Endothelial cell (in vitro differentiated cells): ENCODE measurements at regions not wholly inside any gene's neighbourhood (a gene's known extent, or its start where the extent isn't known, plus 50 kb on each side); places are given as distances from the start of the nearest gene placed in this dataset.
"Not testable (repeated sequence)": the region's sequence is repeated elsewhere in the genome, so short reads cannot be mapped to it uniquely, and the experiment has no call there.

Source experiments
- DNase-seq: peaks from one replicate; pipeline ENCODE4 v3.0.0; 2021; ENCODE audit warnings: low spot score
- H3K27ac Mint-ChIP-seq: one replicate; pipeline ENCODE4 v1.8.0; 2021; ENCODE audit warnings: mixed read lengths, inconsistent platforms; ENCODE audit not compliant: unreplicated experiment
- H3K27me3 Mint-ChIP-seq: one replicate; pipeline ENCODE4 v1.8.0; 2021; ENCODE audit warnings: mild to moderate bottlenecking, moderate library complexity, mixed read lengths, inconsistent platforms; ENCODE audit not compliant: unreplicated experiment
- H3K36me3 Mint-ChIP-seq: one replicate; pipeline ENCODE4 v1.8.0; 2021; ENCODE audit warnings: mild to moderate bottlenecking, low read depth, mixed read lengths, inconsistent platforms; ENCODE audit not compliant: unreplicated experiment
- H3K4me1 Mint-ChIP-seq: one replicate; pipeline ENCODE4 v1.8.0; 2021; ENCODE audit warnings: mild to moderate bottlenecking, mixed read lengths, inconsistent platforms; ENCODE audit not compliant: unreplicated experiment
- H3K4me3 Mint-ChIP-seq: one replicate; pipeline ENCODE4 v1.8.0; 2021; ENCODE audit warnings: mild to moderate bottlenecking, mixed read lengths, inconsistent platforms; ENCODE audit not compliant: unreplicated experiment
- H3K9me3 Mint-ChIP-seq: one replicate; pipeline ENCODE4 v1.8.0; 2021; ENCODE audit warnings: mixed read lengths, inconsistent platforms; ENCODE audit not compliant: unreplicated experiment
- TF ChIP-seq, protein P1 (sequence below): fragments of 200-600 bp; sonication (generic); IDR thresholded peaks from one replicate; pipeline ENCODE4 v1.5.0; 2021; ENCODE audit warnings: antibody characterized with exemption; ENCODE audit not compliant: unreplicated experiment

DNA sequence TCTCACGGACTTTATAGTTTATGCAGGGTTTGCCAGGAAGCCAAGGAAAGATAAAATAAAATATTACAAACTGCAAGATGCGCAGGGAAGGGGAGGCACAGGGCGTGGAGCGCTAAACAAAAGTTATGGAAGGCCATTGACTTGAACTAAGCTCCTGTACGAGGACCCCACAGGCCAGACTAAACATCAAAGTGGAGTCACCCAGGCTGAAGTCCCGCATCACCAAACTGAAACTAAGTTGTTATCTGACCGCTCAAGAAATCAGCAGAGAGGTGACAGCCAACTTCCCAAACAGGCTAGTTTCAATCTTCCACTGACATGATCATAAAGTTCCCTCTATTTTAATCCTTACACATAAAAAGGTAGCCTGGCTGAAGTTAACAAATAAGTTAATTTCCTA lies 90.5 kb upstream of the YWHAQ start:
- no peak for DNase-seq
- no peak overlapping the region for H3K27ac Mint-ChIP-seq
- TF ChIP-seq, protein P1, sequence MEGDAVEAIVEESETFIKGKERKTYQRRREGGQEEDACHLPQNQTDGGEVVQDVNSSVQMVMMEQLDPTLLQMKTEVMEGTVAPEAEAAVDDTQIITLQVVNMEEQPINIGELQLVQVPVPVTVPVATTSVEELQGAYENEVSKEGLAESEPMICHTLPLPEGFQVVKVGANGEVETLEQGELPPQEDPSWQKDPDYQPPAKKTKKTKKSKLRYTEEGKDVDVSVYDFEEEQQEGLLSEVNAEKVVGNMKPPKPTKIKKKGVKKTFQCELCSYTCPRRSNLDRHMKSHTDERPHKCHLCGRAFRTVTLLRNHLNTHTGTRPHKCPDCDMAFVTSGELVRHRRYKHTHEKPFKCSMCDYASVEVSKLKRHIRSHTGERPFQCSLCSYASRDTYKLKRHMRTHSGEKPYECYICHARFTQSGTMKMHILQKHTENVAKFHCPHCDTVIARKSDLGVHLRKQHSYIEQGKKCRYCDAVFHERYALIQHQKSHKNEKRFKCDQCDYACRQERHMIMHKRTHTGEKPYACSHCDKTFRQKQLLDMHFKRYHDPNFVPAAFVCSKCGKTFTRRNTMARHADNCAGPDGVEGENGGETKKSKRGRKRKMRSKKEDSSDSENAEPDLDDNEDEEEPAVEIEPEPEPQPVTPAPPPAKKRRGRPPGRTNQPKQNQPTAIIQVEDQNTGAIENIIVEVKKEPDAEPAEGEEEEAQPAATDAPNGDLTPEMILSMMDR = no peak
- H3K27me3 Mint-ChIP-seq = no peaks in the 10 kb centered on the region
- H3K4me3 Mint-ChIP-seq = no peak overlapping the region
- no peaks in the 10 kb centered on the region for H3K36me3 Mint-ChIP-seq
- H3K4me1 Mint-ChIP-seq = no peaks in the 10 kb centered on the region
- H3K9me3 Mint-ChIP-seq = no peaks in the 10 kb centered on the region

DNA sequence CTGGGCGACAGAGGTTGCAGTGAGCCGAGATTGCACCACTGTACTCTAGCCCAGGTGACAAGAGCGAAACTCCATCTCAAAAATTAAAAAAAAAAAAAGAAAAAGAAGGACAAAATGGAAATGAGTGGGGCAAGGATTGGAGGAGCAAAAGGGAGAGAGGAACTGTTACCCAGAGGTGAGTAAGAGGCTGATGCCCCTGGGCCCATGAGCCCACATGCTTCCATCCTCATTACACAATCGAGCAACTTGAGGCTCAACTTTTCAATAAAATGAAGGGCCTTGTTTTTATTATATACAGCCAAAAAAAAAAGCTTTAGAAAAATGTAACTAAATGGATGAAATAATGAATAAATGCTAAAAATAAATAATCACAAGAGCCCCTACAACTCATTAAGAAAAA lies 91.7 kb upstream of the YWHAQ start:
- H3K27me3 Mint-ChIP-seq = no peaks in the 10 kb centered on the region
- TF ChIP-seq, protein P1 = no peak
- H3K27ac Mint-ChIP-seq = no peak overlapping the region
- no peaks in the 10 kb centered on the region for H3K9me3 Mint-ChIP-seq
- no peaks in the 10 kb centered on the region for H3K4me1 Mint-ChIP-seq
- no peak overlapping the region for H3K4me3 Mint-ChIP-seq
- DNase-seq = no peak
- no peaks in the 10 kb centered on the region for H3K36me3 Mint-ChIP-seq

DNA sequence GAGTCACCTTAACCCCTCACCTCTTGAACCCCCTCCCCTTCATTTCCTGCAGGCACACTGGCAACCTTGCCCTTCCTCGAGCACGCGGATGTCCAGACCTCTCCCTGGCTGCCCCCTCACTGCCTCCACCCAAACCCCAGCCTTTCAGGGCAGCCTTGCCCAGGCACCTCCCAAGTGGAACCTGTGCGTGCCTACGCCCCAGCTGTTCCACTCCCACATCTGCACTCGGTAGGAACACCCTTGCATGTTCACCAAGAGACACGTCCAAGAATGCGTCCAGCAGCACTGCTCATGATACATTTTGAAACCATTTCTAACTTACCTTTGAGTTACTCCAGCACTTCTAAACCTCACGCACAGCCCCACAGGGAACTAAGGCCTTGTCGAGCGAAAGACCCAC lies 93.8 kb upstream of the YWHAQ start:
- no peaks in the 10 kb centered on the region for H3K9me3 Mint-ChIP-seq
- TF ChIP-seq, protein P1 = no peak
- no peaks in the 10 kb centered on the region for H3K27me3 Mint-ChIP-seq
- no peaks in the 10 kb centered on the region for H3K4me1 Mint-ChIP-seq
- H3K36me3 Mint-ChIP-seq = no peaks in the 10 kb centered on the region
- no peak overlapping the region for H3K27ac Mint-ChIP-seq
- no peak overlapping the region for H3K4me3 Mint-ChIP-seq
- no peak for DNase-seq

DNA sequence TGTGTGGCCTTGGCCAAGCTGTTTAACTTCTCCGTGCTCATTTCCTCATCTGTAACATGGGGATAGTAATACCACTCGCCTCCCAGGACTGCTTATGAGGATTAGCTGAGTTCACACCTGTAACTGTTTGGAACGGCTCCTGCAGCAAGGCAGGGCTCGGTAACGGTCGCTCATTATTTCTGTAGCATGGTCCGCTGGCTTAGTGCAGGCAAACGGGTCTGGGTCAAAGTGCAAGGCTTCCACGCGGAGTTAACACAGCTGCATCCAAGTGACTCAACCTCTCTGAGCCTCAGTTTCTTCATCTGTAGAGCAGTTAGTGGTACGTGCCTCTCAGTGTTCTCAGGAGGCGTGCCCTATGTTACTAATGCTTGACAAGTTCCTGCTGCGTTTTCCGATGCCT lies 94.3 kb upstream of the YWHAQ start:
- H3K27ac Mint-ChIP-seq = no peak overlapping the region
- H3K4me1 Mint-ChIP-seq = no peaks in the 10 kb centered on the region
- TF ChIP-seq, protein P1 = no peak

DNA sequence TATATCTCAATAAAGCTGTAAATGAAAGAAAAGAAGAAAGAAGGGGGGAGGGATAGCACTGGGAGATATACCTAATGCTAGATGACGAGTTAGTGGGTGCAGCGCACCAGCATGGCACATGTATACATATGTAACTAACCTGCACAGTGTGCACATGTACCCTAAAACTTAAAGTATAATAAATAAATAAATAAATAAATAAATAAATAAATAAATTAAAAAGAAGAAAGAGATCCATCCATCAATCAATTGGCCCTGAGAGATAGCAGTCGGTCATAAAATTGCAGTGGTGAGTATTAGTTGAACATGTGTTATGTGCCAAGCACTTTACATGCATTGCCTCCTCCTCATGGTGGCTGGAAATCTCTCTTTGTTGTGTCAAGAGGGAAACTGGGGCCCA lies 95.2 kb upstream of the YWHAQ start:
- H3K27ac Mint-ChIP-seq, H3K36me3 Mint-ChIP-seq, H3K9me3 Mint-ChIP-seq, DNase-seq, H3K27me3 Mint-ChIP-seq, H3K4me1 Mint-ChIP-seq, H3K4me3 Mint-ChIP-seq: not testable (repeated sequence)

More for the DNA sequence above, 94.3 kb upstream of the YWHAQ start:
- no peak for DNase-seq
- Mint-ChIP-seq H3K4me3 (no peak overlapping the region), H3K9me3 (no peaks in the 10 kb centered on the region), H3K36me3 (no peaks in the 10 kb centered on the region), H3K27me3 (no peaks in the 10 kb centered on the region)

DNA sequence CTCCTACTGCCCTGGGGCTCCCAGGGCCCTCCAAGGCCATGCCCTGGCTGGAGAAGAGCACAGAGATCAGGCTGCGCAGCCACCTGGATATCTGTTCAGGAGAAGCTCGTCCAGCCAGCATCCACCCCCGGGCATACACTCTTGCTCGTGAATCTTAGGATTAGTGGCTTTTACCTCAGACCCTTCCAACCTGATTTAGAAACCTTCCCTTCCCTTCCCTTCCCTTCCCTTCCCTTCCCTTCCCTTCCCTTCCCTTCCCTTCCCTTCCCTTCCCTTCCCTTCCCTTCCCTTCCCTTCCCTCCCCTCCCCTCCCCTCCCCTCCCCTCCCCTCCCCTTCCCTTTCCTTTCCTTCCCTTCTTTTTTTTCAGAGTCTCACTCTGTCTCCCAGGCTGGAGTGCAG lies 99.7 kb upstream of the YWHAQ start:
- H3K36me3 Mint-ChIP-seq, DNase-seq, H3K27ac Mint-ChIP-seq, H3K9me3 Mint-ChIP-seq, H3K4me1 Mint-ChIP-seq, H3K4me3 Mint-ChIP-seq, H3K27me3 Mint-ChIP-seq: not testable (repeated sequence)
